GM19463 (cell line): ENCODE measurements at regions not wholly inside any gene's neighbourhood (a gene's known extent, or its start where the extent isn't known, plus 50 kb on each side); places are given as distances from the start of the nearest gene placed in this dataset.
A peak's percentile ranks its signal among the peaks of the same experiment; 100 is the strongest.

Experiments
- ATAC-seq: cut with Tn5 transposase; IDR thresholded peaks from one replicate; pipeline ENCODE4 v1.9.1; 2021; ENCODE audit warnings: mild to moderate bottlenecking, moderate library complexity; ENCODE audit not compliant: unreplicated experiment

DNA sequence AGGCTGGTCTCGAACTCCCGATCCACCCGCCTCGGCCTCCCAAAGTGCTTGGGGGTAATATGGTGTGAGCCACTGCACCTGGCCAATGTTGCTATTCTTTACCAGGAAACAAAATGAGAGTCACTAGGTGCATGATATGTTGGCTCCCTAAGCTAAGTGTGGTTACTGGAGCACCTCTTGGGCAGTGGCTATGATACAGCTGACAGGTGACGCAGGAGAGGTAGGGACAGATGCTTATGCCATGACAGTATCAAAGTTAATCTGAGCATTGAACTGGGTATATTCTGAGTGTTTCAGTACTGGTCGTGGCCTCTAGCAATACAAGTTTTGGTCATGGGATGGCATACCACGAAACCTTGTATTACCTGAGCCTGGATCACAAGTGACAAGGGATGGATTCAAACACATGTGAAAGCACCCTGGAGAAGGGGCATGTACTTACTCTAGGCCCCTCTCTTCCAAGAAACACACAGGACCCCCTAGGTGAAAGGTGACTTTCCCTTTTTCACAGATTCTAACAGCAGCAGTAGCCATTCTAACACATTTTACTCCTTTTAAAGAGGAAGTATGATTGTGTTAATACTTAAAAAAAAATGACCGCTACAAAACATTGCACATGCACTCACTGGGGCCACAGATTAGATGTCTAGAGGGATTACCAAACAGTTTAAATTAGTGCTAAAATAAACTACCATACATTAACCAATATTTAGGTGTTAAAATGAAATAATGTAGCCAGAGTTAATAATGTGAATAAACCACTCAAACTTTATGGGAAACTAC lies 467.3 kb downstream of the SHQ1 start:
- ATAC-seq, result no peak

DNA sequence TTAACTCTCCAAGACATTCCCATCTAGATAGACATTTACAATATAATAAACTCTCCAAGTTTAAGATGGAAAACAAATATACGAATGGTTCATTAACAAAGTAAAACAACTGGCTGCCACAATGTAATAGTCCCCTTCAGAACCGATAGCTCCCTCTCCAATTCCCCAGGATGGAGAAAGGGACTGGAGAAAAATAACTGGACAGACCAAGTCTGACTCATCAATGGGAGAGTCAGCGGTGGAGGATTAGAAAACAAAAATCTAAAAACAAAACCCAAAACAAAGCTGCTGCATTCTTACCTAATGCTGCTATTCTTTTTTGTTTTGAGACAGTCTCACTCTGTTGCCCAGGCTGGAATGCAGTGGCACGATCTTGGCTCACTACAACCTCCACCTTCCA lies 468.1 kb downstream of the SHQ1 start:
- no peak for ATAC-seq

DNA sequence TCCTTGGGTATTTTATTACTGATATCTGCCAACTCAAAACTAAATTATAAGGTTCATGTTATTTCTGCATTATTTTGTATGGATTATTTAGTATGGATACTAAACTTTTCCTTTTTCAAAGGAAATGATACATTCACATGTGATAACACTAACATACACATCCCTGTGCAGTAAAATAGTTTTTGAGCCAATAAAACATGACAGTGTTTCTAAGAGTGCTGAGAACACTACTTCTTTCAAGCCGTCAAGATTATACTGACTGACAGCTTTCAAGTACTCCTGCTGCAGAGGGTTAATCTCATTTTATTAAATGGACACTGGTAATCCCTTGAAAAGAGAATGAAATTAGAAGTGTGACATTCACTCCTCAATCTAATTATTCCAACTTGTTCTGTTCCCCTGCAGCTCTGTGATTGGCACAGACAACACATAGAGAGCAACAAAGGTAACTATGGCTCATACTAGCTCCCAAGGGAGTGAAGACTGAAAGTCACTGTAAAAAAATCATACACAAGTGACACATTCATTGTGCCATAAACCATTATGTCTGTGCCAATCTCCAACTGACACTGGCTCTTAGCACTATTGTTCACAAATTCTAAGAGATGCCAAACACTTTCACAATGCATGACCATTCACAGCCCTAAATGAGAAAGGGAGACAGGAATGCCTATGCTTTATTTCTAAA lies 468.6 kb downstream of the SHQ1 start:
- ATAC-seq, result no peak

DNA sequence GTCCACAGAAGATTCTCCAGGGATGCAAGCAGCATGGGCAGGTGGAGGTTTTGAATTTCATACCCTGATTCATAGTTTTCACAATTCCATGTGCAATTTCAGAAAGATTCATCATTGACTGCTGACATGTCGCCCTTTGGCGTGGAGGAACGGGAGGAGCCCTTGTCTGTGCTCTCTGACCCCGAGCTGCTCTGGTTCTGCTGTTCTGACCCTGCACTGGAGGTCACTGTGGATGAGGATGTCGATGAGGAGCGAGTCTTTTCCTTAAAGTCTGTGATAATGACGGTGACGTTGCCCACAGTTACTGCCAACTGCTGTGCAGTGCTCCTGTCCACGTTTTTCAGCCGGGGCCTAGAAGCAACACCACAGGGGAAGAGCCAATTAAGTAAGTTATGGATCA lies 470.0 kb downstream of the SHQ1 start:
- ATAC-seq, result no peak

DNA sequence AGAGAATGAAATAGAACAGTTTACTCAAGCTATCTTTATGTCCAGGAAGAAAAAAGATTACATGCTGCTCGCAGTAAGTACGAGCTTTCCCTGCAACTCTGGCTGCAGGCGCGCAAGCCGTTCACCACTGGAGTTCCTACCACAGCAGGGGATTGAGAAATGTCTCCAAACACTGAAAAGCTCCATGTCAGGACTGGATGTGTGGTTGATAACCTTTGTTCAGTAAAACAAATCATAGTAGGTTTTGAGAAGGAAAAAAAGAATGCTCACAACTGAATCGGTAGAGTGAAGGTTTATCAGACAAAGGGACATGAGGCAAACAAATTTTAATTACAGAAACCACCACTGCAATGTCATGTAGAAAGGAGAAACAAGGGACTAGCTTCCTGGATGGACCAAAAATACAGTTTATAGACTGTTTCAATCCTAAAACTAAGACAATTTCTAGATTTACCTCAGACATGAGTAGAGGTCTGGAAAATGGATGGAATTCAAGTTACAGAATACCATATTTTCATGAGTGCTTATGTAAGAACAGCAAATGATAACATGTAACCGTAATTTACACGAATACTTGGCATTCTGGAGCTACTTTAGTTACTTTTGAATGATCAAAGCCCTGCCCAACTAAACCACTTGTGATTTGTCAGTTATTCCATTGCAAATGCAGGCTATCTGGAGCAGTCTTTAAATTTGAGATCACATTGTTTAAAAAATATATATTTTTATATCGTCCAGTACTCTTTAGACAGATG lies 471.1 kb downstream of the SHQ1 start:
- ATAC-seq, result no peak

DNA sequence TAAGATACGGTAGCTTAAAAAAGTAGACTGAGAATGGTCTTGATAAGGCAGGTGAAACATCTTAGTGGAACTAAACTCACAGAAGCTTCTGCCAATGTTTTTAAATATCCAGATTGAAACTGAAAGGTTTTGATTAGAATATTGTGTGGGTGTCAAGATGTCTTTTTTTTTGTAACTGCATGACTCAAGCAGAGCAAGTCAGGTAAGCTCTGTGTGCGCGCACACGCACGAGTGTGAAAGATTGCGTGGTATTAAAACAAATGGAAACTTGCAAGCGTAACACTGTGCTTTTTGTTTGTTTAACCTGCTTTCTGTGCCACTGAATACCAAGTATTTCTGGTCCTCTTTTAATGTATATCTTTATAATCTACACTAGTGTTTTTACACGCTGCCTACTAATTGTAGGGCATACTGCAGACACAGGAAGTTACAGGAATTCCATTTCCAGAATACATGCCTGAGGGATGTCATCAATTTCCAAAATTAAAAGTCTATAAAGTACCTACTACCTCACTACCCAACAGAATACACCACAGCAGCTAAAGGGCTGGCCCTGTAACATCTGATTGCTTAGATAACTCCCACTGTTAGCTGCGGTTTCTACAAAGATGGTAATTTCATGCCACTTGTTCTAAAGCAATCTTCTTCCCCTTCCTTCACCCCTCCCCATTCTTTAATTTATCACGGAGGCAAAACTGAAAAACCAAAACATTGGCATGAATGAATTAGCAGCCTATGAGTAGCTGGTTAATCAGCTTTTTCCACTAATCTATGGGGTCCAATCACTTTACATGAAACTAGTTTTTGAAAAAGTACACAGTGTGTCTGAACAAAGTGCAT lies 472.8 kb downstream of the SHQ1 start:
- peak; percentile 73 for ATAC-seq

DNA sequence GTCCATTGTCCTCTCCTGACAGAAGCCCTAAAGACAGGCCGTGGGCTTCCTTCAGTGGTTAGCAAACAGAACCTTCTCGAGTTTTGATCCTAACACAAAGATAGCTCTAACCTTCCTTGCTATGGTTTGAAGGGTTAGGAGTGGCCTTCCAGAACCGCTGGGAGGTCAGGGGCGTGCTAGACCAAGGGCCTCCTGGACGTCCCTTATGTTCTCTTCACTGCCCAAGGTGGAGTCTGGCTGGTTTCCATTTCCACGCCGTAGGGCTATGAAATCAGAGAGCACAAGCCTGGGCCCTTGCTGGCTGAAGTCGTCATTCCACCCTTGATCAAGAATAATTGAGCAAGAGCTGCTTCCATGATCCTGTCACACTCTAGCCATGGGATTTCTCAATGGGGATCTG lies 475.1 kb downstream of the SHQ1 start:
- ATAC-seq, result no peak

DNA sequence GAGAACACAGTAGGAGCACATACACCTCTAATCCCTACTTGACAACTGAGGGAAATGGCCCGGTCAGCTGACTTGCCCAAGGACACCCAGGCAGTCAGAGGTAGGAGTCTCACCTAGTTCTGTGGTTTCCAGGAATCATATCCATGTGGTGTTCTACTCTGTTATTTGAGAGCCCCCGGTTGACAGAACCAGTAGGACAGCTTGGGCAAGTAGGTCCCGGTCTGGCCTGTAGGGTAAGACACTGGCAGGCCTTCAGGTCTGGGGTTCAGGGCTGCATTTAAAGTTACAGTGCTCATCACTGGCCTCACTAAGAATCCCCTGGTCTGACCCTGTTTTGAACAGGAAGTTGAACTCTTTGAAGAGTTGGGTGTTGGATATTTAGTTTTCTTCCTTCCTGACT lies 476.1 kb downstream of the SHQ1 start:
- ATAC-seq, result no peak

DNA sequence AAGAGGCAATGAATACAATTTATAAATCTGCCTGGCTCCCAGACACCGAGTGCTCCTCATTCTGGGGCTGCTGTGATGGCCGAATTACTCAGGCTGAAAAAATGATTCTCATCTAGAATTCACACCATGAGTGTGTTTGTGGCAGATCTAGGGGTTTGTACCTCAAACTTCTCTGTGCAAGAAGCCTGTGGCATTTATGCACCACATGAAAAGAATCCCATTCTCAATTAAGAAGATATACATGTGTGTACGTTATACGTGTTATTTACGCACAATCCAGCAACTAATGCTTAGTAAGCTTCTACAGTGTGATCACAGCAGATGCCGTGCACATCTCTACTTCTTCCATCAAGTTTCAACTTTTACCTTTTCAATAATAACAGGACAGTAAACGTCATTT lies 476.8 kb downstream of the SHQ1 start:
- ATAC-seq, result no peak

DNA sequence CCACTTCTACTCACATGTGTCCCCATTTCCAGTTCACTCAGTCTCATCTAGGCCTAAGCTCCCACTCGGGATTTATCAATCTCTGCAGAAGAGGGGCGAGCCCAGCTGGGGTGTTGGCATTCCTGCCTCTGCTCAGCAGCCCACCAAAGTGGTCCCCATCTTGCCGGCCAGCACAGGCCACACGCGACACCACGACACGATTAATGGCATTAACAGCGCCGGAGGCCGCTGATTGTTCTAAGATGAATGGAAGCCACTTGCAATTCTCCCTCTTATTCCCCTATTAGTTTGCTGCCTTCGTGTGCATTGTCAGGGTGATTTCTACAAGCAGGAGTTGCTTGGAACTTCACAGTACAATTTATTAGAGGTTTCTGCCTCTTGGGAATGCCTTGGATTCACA lies 477.3 kb downstream of the SHQ1 start:
- no peak for ATAC-seq

DNA sequence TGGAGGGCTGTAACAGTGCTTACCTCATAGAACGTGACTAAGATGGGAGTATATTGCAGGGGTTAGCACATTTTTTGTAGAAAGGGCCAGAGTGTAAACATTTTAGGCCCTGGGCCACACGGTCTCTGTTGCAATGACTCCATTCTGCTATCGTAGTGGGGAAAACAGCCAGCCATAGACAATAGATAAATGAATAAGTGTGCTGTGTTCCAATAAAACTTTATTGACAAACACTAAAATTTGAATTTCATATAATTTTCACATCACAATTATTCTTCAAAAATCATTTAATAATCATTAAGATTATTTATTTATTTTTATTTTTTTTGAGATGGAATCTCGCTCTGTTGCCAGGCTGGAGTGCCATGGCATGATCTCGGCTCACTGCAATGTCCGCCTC lies 478.6 kb downstream of the SHQ1 start:
- ATAC-seq, result no peak

DNA sequence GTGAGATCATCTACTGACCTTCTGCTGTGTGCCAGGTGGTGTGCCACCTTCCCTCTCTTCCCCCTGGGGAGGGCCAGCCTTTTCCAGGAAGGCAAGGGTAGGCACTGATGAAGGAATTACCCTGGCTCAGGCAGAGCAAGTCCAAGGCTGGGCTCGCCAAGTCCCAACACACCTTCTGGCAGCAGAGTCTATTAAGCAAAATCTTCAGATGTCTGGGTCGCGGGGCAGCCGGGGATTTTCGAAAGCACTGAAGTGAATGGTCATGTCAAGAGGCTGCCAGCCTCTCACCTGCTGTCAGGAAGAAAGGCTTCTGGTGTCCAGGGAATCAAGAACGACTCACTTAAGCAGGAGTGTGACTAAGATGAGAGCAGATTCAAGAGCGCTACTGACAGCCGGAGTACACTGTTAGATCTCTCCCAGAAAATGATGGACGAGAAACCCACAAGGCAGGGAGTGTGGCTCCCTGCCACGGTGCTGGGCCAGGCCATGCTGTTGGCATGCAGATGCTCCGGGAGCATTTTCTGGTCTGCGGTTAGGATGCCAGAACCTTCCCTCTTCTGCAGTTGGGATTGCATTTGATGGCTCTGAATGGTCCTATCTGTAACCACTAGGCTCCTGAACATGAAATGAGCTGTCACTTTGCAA lies 479.8 kb downstream of the SHQ1 start:
- ATAC-seq, result no peak

DNA sequence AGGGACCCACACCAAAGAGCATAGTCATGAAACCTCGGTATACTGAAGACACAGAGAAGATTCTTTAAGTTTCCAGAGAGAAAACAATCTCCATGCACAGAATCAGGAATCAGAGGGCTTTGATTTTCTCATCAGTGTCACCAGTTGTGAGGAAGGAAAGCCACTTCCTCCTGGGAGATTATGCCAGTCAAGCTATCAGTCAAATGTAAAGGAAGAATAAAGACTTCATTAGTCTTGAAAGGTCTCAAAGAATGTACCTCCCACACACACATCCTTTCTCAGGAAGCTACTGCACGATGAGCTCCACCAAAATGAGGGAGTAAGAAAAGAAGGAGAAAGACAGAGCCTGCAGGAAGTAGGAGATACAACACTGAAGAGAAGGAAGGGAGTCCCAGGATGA lies 486.3 kb downstream of the SHQ1 start:
- ATAC-seq, result no peak

DNA sequence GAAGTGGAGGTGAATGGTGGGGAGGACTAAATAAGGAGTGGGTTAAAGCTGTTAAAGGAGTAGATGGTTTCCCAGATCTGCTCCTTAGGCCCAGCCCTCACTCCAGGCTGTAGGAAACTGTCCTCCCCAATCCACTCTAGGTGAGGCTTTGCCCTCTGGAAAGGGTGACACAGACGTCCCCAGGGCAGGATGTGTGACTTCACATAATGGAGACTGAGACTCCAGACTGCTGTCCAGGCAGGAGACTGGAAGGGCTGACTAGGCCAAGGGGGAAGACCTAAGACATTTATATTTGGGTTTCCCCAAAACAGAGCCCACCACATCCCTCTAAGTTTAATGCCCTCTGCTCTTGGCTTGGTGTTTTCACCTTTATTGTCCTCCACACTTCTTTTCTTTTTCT lies 488.5 kb downstream of the SHQ1 start:
- no peak for ATAC-seq

DNA sequence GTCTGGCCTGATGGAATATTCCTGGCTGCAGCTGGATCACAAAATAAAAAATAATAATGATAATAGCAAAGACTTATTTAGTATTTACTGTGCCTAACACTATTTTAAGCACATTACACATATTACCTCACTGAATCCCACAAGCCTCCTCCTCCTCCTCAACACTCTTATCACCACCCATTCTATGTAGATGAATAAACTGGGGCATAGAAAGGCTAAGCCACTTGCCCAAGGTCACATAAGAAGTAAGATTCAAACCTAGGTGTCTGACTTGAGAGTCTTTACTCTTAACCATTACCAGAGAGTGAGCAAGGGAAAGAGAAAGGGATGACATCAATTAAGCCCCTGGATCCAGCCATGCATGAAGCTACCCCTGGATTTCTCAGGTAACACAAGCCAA lies 493.1 kb downstream of the SHQ1 start:
- no peak for ATAC-seq

DNA sequence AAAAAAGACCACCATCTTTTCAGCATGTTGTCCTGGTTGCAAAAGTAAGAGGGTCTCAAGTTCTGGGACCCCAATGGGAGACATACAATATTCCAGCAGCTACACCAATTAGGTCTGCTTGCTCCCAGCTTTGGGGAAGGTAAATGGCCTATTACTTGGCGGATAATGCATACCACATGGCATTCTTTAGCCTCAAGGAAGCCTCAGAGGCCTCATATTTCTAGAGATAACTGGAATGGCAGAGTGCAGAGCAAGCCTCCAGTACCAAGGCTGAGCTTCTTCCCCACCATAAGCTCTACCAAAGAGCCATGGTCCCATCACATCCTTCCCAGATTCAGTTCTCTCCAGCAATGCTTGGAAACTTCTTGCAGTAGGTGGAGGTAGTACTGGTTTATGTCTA lies 493.8 kb downstream of the SHQ1 start:
- ATAC-seq, result no peak

DNA sequence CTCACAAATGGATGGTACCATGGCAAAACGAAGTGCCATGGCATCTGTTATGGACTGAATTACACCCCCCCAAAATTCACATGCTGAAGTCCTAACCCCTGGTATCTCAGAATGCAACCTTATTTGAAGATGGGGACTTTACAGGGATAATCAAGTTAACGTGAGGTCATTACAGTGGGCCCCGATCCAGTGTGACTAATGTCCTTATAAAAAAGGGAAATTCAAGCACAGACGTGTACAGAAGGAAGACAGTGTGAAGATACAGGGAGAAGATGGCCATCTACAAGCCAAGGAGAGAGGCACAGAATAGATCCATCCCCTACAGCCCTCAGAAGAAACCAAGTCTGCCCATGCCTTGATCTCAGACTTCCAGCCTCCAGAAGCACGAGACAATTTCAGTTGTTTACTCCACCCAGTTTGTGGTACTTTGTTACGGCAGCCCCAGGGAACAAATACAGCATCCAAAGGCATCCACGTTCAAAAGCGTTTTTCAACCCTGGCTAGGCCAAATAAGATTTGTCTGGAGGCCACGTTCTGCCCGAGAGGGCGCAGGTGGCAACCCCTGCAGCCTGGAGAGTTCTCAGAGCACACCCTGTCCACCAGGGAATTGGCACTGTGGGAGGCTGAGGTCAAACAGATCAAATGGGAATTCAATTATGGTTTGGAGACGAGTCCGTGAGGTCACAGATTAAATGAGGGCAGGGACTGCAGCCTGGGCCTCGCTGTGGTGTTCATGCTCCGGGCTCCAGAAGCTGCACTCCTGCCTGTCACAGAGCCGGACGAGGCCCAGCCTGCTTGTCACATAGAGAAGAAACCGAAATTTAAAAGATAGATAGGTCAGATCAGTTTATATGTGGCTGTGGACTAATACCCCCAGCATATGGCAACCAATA lies 494.8 kb downstream of the SHQ1 start:
- ATAC-seq, result no peak

DNA sequence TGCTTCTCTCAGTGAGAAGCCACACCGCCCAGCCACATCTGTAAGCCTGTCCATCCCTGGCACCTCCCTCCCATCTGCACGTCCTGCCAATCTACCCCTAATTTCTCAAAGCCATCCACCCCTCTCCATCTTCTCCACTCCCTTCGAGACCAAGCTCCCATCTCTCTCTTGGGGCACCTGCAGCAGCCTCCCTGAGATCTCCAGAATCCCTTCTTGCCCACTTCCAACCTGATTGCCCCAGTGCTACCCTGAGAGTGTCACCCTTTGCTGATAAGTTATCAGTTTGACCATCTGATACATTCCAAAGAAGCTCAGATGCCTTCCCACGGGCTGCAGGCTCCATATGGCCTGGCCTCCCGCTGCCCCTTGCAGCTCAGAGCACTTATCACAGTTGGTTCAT lies 496.1 kb downstream of the SHQ1 start:
- no peak for ATAC-seq

DNA sequence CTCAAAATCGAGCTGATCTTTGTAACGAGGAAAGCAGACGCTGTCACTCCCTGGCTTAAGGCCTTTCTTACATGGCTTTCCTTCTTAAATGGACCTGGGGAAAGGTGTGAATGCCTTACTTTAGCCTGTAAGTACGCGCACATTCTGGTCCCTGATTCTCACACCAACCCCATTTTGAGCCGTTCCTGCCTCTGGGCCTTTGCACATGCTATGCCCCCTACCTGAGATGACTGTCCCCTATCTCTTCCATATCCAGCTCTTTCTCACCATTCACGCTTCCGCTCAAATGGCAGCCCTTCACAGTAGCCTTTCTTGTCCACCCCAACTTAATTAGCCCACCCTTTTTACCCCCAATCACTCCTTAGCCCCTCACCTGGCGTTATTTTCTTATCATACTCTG lies 496.7 kb downstream of the SHQ1 start:
- no peak for ATAC-seq
